Stimulated activated CD4-positive, alpha-beta T cell treated with anti-CD3 and anti-CD28 coated beads, Interleukin-1b, Interleukin-23, amount 100 ng/mL, for 48 hours (primary cell): ENCODE measurements at regions not wholly inside any gene's neighbourhood (a gene's known extent, or its start where the extent isn't known, plus 50 kb on each side); places are given as distances from the start of the nearest gene placed in this dataset.
"Not testable (repeated sequence)": the region's sequence is repeated elsewhere in the genome, so short reads cannot be mapped to it uniquely, and the experiment has no call there.

ENCODE experiments used
- DNase-seq: peaks from one replicate; pipeline ENCODE4 v3.0.0-alpha.2; 2020

- DNase-seq: not testable (repeated sequence)
These were observed 242.5 kb downstream of the LRIG3 start for GRCh38 chr12:58677833-58678232.

- no peak for DNase-seq
These were observed 241.6 kb downstream of the LRIG3 start for GRCh38 chr12:58678753-58679152.

DNA sequence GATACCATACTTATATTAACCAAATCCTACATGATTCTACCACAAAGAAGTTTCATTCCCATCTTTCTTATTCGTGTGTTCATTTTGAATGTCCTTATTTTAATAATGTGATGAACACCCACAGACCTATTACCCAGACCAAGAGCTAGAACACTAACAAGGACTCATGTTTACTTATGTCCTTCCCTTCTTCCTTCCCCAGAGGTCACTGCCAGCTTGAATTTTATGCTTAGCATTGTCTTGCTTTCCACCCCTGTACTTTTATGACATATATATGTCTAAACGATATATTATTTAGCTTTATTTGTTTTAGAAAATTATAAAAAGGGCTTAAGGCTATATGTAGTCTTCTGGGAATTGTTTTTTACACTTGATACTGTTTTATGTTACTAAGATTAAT lies 238.6 kb downstream of the LRIG3 start:
- no peak for DNase-seq

DNA sequence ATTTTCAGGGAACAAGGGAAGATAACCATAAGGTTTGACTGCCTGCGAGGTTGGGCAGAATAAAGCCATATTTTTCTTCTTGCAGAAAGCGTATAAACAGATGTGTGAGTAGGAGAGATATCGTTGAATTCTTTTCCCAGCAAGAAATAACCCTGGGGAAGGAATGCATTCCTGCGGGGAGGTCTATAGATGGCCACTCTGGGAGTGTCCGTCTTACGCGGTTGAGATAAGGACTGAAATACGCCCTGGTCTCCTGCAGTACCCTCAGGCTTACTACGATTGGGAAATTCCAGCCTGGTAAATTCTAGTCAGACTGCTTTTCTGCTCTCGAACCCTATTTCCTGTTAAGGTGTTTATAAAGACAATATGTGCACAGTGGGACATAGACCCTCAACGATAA lies 225.0 kb downstream of the LRIG3 start:
- no peak for DNase-seq

- DNase-seq: no peak
These were observed 218.8 kb downstream of the LRIG3 start for GRCh38 chr12:58701536-58701935.

GRCh38 chr12:58703866-58704265 lies 216.4 kb downstream of the LRIG3 start:
- DNase-seq: no peak

GRCh38 chr12:58704770-58705169 lies 215.5 kb downstream of the LRIG3 start:
- not testable (repeated sequence) for DNase-seq

GRCh38 chr12:58710901-58711300 lies 209.4 kb downstream of the LRIG3 start:
- DNase-seq: no peak

DNA sequence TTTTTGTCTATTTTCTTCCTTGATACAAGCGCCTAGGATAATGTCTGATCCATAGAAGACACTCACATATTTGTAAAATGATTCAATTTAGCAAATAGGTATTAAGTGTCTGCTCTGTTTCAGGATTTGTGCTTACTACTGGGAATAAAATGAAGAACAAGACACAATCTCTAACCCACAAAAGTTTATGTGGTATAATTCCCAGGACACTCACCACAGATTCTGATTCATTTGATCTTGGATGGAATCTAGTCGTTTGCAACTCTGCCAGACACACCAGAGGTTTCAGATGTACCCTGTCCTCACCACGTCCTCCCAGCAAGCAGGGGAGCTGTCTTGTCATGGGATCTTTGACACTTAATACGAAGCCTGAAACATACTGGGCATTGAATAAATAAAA lies 208.3 kb downstream of the LRIG3 start:
- DNase-seq: no peak

DNA sequence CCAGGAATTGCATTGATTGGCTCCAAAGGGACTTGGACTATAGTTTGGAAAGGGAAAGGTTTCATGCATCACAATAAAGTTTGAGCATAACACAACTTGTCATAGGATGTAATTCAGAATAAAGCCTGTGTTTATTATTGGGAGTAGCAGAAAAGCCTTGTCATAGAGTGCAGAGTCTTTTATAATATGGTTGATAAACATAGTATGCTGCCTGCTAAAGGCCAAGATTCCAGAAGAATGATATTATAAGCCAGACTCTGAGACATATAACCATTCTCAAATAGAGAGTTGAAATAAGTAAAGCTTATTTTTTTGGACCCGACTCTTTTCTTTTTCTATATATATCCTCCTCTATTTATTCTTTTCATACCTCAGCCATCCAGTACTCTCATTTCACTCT lies 207.3 kb downstream of the LRIG3 start:
- DNase-seq: no peak

DNA sequence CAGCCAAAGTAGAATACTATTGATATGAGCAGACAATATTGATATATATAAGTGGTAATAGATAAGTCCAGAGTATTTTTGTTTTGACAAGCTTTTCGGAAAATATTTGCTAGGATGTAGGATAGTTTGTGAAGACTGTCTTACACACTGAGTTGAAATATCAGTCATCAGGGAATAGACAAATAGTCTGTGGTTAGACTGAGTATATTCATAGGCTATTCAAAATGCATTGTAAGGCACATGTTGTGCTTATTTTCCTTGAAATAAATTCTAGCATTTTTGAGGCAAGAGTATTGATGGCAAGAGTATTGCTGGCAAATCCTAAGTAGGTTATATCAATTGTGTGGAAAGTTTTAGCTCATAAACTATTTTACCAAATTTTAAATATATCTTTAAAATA lies 201.1 kb downstream of the LRIG3 start:
- DNase-seq: no peak

DNA sequence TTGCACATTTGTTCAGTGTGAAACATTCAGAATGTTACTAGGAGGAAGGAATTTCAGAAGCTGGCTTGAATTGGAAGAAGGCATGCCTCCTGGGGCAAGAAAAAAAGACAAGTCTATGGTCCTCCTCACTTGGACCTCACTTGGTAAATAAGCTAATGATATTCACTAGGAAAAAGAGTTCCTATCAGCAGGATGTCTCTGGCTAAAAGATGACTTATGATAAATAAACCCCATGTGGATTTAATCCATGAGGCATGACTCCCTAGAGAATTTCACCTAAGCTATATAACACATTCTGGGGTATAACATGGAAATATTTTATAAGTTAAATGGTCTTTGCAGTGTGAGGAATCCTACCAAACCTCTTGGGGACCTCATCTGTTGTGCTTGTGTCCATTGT lies 199.9 kb downstream of the LRIG3 start:
- no peak for DNase-seq

DNA sequence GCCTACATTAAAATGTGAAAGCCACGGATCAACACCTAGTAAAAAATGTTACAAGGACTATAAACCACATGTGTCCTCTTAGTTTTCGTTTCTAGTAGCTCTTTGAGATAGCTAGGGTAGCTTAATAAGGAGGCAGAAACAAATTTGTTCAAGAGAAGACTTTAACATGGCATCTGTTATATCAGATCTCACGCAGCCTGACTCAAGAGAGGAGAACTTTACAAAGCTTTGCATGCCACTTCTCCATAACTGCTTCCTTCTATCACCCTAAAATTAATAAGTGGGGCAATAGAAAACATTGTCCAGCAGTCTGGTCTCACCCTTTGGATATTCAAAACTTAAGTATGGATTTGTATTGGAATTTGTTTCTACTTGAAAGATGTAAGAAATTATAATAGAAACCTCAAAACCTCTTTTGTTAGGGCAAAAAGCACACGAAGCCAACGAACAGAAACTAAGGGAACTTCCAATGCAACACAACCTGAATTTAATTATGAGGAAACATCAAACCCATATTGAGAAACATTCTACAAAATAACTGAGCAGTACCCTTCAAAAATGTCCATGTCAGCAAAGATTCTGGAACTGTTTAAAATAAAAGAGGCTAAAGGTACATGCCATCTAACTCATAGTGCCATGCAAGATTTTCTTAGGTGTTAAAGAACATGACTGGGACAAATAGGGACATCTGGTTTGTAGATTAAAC lies 194.8 kb downstream of the LRIG3 start:
- DNase-seq: no peak

- DNase-seq: no peak
These were observed 192.8 kb downstream of the LRIG3 start for GRCh38 chr12:58727521-58727920.

DNA sequence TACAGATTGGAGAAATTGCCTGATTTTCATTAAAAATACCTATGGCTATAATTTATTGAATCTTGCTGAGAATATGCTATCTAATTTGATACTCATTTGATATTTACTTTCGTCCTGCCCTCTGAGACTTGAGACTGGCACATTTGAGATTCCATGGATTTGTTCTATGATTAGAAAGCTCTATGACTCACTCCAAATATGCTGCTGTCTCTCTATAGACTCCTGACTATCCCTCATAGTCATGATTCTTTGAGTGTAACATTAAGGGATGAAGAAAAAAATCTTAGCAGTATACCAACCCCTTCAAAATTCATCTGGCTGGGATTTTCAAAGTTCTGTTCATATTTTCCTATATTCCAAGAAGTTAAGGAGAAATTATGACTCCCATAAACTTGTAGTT lies 191.9 kb downstream of the LRIG3 start:
- DNase-seq: no peak

- no peak for DNase-seq
These were observed 189.2 kb downstream of the LRIG3 start for GRCh38 chr12:58731096-58731495.

DNA sequence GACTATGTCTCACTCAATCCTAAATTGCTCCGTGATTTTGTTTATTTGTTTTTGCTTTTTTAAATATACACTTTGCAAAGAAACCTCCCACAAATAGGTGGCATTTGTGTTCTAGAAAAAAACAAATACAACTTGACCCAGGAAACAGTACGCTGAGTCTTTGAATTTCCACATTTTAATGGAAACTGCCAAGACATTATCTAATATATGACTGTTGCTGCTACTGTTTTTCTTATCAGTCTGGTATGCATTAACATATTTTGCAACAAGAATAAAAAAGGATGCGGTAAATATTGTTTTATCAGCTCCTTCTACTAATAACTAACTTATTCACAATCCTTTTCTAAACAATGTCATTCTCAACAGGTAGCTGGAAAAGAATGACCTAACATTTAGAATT lies 187.4 kb downstream of the LRIG3 start:
- no peak for DNase-seq

GRCh38 chr12:58741226-58741625 lies 179.1 kb downstream of the LRIG3 start:
- DNase-seq: no peak

DNA sequence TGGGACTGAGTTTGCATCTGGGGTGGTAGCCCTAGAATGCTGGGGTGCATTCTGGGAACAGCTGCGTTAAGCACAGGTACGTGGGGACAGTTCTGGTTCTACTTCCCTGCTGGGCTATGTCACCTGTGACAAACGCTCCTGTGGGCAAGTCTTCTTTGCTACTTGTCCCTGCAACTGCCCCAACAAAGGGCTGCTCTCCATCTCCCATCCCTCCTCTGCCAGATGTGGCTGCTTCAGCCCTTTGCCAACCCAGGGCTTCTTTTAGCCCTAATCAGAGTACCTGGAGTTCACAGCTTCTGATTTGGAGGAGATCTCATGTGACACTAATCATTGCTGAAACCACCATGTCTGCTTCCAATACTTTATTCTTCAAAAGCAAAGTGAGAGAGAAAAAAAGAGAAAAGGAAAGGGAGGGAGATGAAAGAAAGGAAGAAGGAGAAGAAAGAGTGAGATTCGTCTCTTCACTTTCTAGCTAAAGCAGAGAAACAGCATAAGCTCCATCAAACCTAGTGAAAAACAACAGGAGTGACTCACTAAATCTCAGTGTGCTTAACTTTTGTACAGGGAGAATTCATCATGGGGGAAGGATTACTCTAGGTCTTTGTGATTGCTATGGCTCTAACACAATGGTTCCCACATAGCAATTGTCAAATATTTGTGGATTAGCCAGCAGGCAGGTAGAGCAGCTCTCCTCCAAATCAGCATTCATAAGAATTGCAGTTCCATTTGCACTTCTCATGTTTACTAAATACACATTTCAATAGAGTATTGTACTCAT lies 174.8 kb downstream of the LRIG3 start:
- DNase-seq: no peak

GRCh38 chr12:58747533-58747932 lies 172.8 kb downstream of the LRIG3 start:
- no peak for DNase-seq

DNA sequence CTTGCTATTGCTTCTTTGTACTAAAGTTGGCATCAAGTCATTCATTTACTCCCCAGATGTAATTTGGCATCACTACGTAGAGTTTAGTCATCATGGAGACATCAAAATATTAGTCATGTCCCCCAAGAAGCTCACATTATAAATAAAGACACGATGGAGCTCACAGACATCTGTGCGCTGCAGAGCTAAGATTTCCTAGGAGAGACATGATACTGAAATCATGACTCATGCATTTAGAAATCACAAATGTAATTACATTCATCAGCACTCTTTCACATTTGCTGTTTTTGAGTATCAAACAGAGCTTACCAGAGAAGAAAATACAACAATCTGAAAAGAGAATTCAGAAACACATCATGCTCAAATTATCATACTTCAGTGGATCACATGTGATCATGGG lies 169.8 kb downstream of the LRIG3 start:
- no peak for DNase-seq

DNA sequence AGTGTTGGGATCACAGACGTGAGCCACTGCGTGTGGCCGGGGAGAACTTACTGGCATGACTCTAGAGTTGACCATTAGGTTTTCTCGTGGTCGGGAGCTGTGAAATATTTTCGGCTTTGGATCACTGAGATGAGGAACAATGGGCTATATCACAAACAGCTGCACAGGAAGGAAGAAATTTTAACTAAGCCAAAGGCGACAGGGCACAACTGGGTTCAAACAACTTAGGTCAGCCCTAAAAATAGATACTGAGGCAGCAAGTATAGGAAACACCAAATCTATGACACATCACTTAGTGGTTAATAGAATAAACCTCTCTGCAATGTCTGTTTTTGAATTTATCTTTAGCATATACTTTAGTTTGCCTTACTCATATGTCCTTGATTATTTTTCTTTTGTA lies 162.9 kb downstream of the LRIG3 start:
- no peak for DNase-seq

GRCh38 chr12:58759745-58760144 lies 160.6 kb downstream of the LRIG3 start:
- DNase-seq: not testable (repeated sequence)

GRCh38 chr12:58761308-58761707 lies 159.0 kb downstream of the LRIG3 start:
- DNase-seq: no peak
